ACHN (cell line): ENCODE measurements at regions not wholly inside any gene's neighbourhood (a gene's known extent, or its start where the extent isn't known, plus 50 kb on each side); places are given as distances from the start of the nearest gene placed in this dataset.
A peak's percentile ranks its signal among the peaks of the same experiment; 100 is the strongest.

ENCODE experiments used
- DNase-seq: peaks from one replicate; pipeline ENCODE4 v3.0.0-alpha.2; 2015
- in situ Hi-C: cut with HindIII; loops from 2 replicates; pipeline ENCODE4 v1.10.0; 2017; ENCODE audit warnings: low sequenced_read_pairs, low pct_ligation_motif_present, low pct_unique_long_range_greater_than_20kb

- in situ Hi-C loops = no loop called here
- DNase-seq = no peak
Measured at GRCh38 chr9:107742531-107743309, 253.2 kb upstream of the KLF4 start.

- DNase-seq = no peak
- in situ Hi-C loops = no loop called here
Measured at GRCh38 chr9:107740088-107740980, 250.8 kb upstream of the KLF4 start.

GRCh38 chr9:107739601-107740082 lies 250.1 kb upstream of the KLF4 start:
- no peak for DNase-seq
- in situ Hi-C loops = no loop called here

GRCh38 chr9:107738789-107739188 lies 249.2 kb upstream of the KLF4 start:
- in situ Hi-C loops = no loop called here
- no peak for DNase-seq

- DNase-seq = no peak
- in situ Hi-C loops = no loop called here
Measured at GRCh38 chr9:107737987-107738743, 248.6 kb upstream of the KLF4 start.

GRCh38 chr9:107737610-107737986 lies 248.0 kb upstream of the KLF4 start:
- in situ Hi-C loops = no loop called here
- no peak for DNase-seq

- DNase-seq = no peak
- in situ Hi-C loops = no loop called here
Measured at GRCh38 chr9:107735821-107736220, 246.3 kb upstream of the KLF4 start.

- in situ Hi-C loops = no loop called here
- DNase-seq = no peak
Measured at GRCh38 chr9:107734256-107735013, 244.9 kb upstream of the KLF4 start.

GRCh38 chr9:107733523-107733894 lies 243.9 kb upstream of the KLF4 start:
- DNase-seq = peak; percentile 28
- in situ Hi-C loops = no loop called here

GRCh38 chr9:107732781-107733522 lies 243.4 kb upstream of the KLF4 start:
- in situ Hi-C loops = no loop called here
- peak; percentile 85 for DNase-seq

- no peak for DNase-seq
- in situ Hi-C loops = no loop called here
Measured at GRCh38 chr9:107731115-107731762, 241.7 kb upstream of the KLF4 start.

- no peak for DNase-seq
Measured at GRCh38 chr9:107730666-107731065, 241.1 kb upstream of the KLF4 start.

GRCh38 chr9:107727086-107727780 lies 237.7 kb upstream of the KLF4 start:
- no peak for DNase-seq

More at GRCh38 chr9:107730666-107731065, 241.1 kb upstream of the KLF4 start:
- in situ Hi-C loops = no loop called here

GRCh38 chr9:107723015-107723414 lies 233.4 kb upstream of the KLF4 start:
- no peak for DNase-seq
- in situ Hi-C loops = no loop called here

More at GRCh38 chr9:107727086-107727780, 237.7 kb upstream of the KLF4 start:
- in situ Hi-C loops = no loop called here

GRCh38 chr9:107721705-107722245 lies 232.2 kb upstream of the KLF4 start:
- in situ Hi-C loops = no loop called here
- no peak for DNase-seq

GRCh38 chr9:107720501-107720900 lies 230.9 kb upstream of the KLF4 start:
- DNase-seq = no peak
- in situ Hi-C loops = no loop called here
